Keratinocyte (primary cell): ENCODE measurements at regions not wholly inside any gene's neighbourhood (a gene's known extent, or its start where the extent isn't known, plus 50 kb on each side); places are given as distances from the start of the nearest gene placed in this dataset.

ENCODE experiments used
- DNase-seq: peaks from one replicate; pipeline ENCODE4 v3.0.0-alpha.2; 2011; ENCODE audit warnings: low read depth, missing footprints, low spot score
- FAIRE-seq: peaks from 2 replicates; lab custom pipeline; 2011; peaks lifted over from hg19 to GRCh38; lab: Jason Lieb, UNC
- H2AFZ ChIP-seq: 2 replicates; pipeline ENCODE4 v1.6.0; 2012; ENCODE audit warnings: low read length, control low read depth, inconsistent platforms; ENCODE audit not compliant: control insufficient read depth
- H3K27ac ChIP-seq: 2 replicates; pipeline ENCODE4 v1.5.1; 2011; ENCODE audit warnings: low read length; ENCODE audit not compliant: control insufficient read depth, insufficient read depth
- H3K27me3 ChIP-seq: 3 replicates; pipeline ENCODE4 v1.6.0; 2011; ENCODE audit warnings: low read length; ENCODE audit not compliant: control insufficient read depth, insufficient read depth; ENCODE audit errors: extremely low read depth
- H3K36me3 ChIP-seq, 2 experiments: 2 replicates in 1 of 2; 3 replicates in 1 of 2; pipeline ENCODE4 v1.5.1; 2011; ENCODE audit warnings: low read length in 2 of 2, mild to moderate bottlenecking in 1 of 2; ENCODE audit not compliant: control insufficient read depth in 2 of 2, insufficient read depth in 2 of 2; ENCODE audit errors: extremely low read depth in 1 of 2
- H3K4me1 ChIP-seq: 3 replicates; pipeline ENCODE4 v1.5.1; 2011; ENCODE audit warnings: low read length; ENCODE audit not compliant: control insufficient read depth, insufficient read depth; ENCODE audit errors: extremely low read depth
- H3K4me2 ChIP-seq: 3 replicates; pipeline ENCODE4 v1.6.0; 2011; ENCODE audit warnings: low read depth, low read length; ENCODE audit not compliant: control insufficient read depth, insufficient read depth; ENCODE audit errors: extremely low read depth
- H3K4me3 ChIP-seq, 3 experiments: fragments of 200-600 bp in 1 of 3; sonication (generic) in 1 of 3; 2 replicates in 2 of 3; 3 replicates in 1 of 3; pipeline ENCODE4 v1.5.1; 2011 to 2016; ENCODE audit warnings: low read length in 3 of 3, mild to moderate bottlenecking in 3 of 3, control low read depth in 2 of 3, inconsistent platforms in 1 of 3, low read depth in 1 of 3, mixed read lengths in 1 of 3, mixed run types in 1 of 3, moderate library complexity in 1 of 3; ENCODE audit not compliant: control insufficient read depth in 2 of 3, insufficient read depth in 2 of 3; ENCODE audit errors: extremely low read depth in 1 of 3
- H3K79me2 ChIP-seq: 2 replicates; pipeline ENCODE4 v1.6.0; 2012; ENCODE audit warnings: low read length; ENCODE audit not compliant: control insufficient read depth, insufficient read depth
- H3K9ac ChIP-seq: 3 replicates; pipeline ENCODE4 v1.6.0; 2011; ENCODE audit warnings: low read length; ENCODE audit not compliant: control insufficient read depth, insufficient read depth; ENCODE audit errors: extremely low read depth
- H3K9me1 ChIP-seq: 3 replicates; pipeline ENCODE4 v1.6.0; 2011; ENCODE audit warnings: low read length; ENCODE audit not compliant: control insufficient read depth, insufficient read depth; ENCODE audit errors: extremely low read depth
- H3K9me3 ChIP-seq: 2 replicates; pipeline ENCODE4 v1.5.1; 2012; ENCODE audit warnings: low read depth, low read length; ENCODE audit not compliant: control insufficient read depth
- H4K20me1 ChIP-seq: 3 replicates; pipeline ENCODE4 v1.6.0; 2011; ENCODE audit warnings: low read length; ENCODE audit not compliant: control insufficient read depth, insufficient read depth; ENCODE audit errors: extremely low read depth
- EZH2 ChIP-seq: IDR thresholded peaks from one replicate; pipeline ENCODE4 v1.6.1; 2012; ENCODE audit warnings: inconsistent platforms, mild to moderate bottlenecking, low read length, moderate library complexity
- dilution Hi-C: fragments of 300-500 bp; cut with MboI; formaldehyde crosslinking; loops from one replicate; pipeline ENCODE4 v1.7.0; 2020; ENCODE audit warnings: low sequenced_read_pairs; ENCODE audit not compliant: extremely low pct_ligation_motif_present
- TF ChIP-seq, protein P1 (sequence below), 3 experiments: IDR thresholded peaks in 1 of 3; conservative IDR thresholded peaks in 1 of 3; optimal IDR thresholded peaks in 1 of 3; 2 replicates in 2 of 3; 3 replicates in 1 of 3; pipeline versions ENCODE3 to v1.5.1; 2011; ENCODE audit warnings: low read length in 3 of 3, mild to moderate bottlenecking in 3 of 3, moderate library complexity in 2 of 3, control low read depth in 1 of 3, inconsistent platforms in 1 of 3; ENCODE audit not compliant: insufficient read depth in 2 of 3; ENCODE audit errors: extremely low read depth in 1 of 3

DNA sequence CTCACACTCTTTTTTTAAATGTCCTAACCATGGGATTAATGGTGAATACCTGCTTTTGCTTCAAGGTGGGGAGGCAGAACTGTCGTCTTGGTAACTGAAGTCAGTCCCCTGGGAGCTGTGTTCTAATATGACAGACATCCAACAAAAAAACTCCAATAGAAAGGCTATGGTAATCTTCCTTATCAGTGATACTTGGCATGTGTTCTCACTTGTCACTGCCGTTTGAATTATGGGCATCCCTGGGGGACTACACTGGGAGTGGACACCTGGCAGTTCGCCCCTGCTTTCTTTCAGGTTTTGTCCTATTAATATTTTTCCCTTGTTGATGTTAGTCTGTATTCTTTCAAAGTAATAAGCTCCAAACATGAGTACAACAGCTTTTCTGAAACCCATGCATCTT lies 252.6 kb downstream of the SLITRK5 start:
- DNase-seq (no peak), FAIRE-seq (no peak)
- H3K27ac ChIP-seq: no peak overlapping the region
- H3K4me3 ChIP-seq: no peak overlapping the region
- no peak overlapping the region for H2AFZ ChIP-seq
- no peak overlapping the region for H3K9ac ChIP-seq
- no peak overlapping the region for H3K4me2 ChIP-seq
- H3K36me3 ChIP-seq: no peaks in the 10 kb centered on the region
- no peaks in the 10 kb centered on the region for H4K20me1 ChIP-seq
- H3K27me3 ChIP-seq: no peaks in the 10 kb centered on the region
- no peaks in the 10 kb centered on the region for H3K9me3 ChIP-seq
- TF ChIP-seq EZH2: no peak
- TF ChIP-seq, protein P1, sequence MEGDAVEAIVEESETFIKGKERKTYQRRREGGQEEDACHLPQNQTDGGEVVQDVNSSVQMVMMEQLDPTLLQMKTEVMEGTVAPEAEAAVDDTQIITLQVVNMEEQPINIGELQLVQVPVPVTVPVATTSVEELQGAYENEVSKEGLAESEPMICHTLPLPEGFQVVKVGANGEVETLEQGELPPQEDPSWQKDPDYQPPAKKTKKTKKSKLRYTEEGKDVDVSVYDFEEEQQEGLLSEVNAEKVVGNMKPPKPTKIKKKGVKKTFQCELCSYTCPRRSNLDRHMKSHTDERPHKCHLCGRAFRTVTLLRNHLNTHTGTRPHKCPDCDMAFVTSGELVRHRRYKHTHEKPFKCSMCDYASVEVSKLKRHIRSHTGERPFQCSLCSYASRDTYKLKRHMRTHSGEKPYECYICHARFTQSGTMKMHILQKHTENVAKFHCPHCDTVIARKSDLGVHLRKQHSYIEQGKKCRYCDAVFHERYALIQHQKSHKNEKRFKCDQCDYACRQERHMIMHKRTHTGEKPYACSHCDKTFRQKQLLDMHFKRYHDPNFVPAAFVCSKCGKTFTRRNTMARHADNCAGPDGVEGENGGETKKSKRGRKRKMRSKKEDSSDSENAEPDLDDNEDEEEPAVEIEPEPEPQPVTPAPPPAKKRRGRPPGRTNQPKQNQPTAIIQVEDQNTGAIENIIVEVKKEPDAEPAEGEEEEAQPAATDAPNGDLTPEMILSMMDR (optimal IDR thresholded peaks at IDR 0.05 in 1 of 3, IDR thresholded peaks at IDR 0.05 in 1 of 3, conservative IDR thresholded peaks at IDR 0.05 in 1 of 3; ENCODE audit: extremely low read depth in 1 of 3, insufficient read depth in 2 of 3, low read length in 3 of 3): no peak
- no peaks in the 10 kb centered on the region for H3K79me2 ChIP-seq
- H3K4me1 ChIP-seq: no peaks in the 10 kb centered on the region
- dilution Hi-C loops: no loop called here
- no peaks in the 10 kb centered on the region for H3K9me1 ChIP-seq

DNA sequence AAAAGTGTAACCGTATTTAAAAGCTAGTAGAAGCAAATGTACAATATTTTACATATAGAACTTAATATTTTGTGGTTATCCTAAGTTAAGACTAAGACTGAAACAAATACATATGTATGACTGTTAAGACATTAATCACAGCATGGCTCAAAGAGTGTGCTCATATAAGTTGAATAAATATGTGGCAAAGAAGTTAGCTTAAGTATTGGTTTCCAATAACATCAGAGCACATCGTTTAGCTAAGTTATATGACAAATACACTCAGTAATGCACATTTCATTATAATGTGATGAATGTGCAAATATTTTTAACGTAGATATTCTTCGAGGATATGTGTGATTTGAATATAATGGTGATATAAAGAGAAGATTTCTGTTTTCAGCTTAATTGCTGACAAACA lies 253.8 kb downstream of the SLITRK5 start:
- Histone ChIP-seq H3K27ac (no peak overlapping the region), H3K9ac (no peak overlapping the region), H3K4me3 (no peak overlapping the region), H3K36me3 (no peaks in the 10 kb centered on the region), H2AFZ (no peak overlapping the region), H3K4me2 (no peak overlapping the region), H3K79me2 (no peaks in the 10 kb centered on the region), H4K20me1 (no peaks in the 10 kb centered on the region), H3K27me3 (no peaks in the 10 kb centered on the region), H3K9me1 (no peaks in the 10 kb centered on the region), H3K4me1 (no peaks in the 10 kb centered on the region), H3K9me3 (no peaks in the 10 kb centered on the region)
- dilution Hi-C loops: no loop called here
- FAIRE-seq: no peak
- TF ChIP-seq, protein P1 (optimal IDR thresholded peaks at IDR 0.05 in 1 of 3, IDR thresholded peaks at IDR 0.05 in 1 of 3, conservative IDR thresholded peaks at IDR 0.05 in 1 of 3; ENCODE audit: extremely low read depth in 1 of 3, insufficient read depth in 2 of 3, low read length in 3 of 3): no peak
- TF ChIP-seq EZH2: no peak
- DNase-seq: no peak
